Panc1 (cell line): ENCODE measurements at regions not wholly inside any gene's neighbourhood (a gene's known extent, or its start where the extent isn't known, plus 50 kb on each side); places are given as distances from the start of the nearest gene placed in this dataset.
"Not testable (repeated sequence)": the region's sequence is repeated elsewhere in the genome, so short reads cannot be mapped to it uniquely, and the experiment has no call there.

Source experiments
- CTCF ChIP-seq: fragments of 450-650 bp; IDR thresholded peaks from 2 replicates; pipeline ENCODE4 v1.5.1; 2017; ENCODE audit warnings: mild to moderate bottlenecking
- REST ChIP-seq, 2 experiments: IDR thresholded peaks; 2 replicates each; pipeline ENCODE4 v1.6.1; 2011 to 2012; ENCODE audit warnings: low read depth in 2 of 2, control low read depth in 1 of 2, low read length in 1 of 2, mild to moderate bottlenecking in 1 of 2, moderate library complexity in 1 of 2; ENCODE audit not compliant: insufficient read depth in 1 of 2

GRCh38 chr2:87386063-87386560, 361.8 kb upstream of the PLGLB2 start:
- not testable (repeated sequence) for TF ChIP-seq CTCF; REST (IDR thresholded peaks at IDR 0.05; ENCODE audit: insufficient read depth in 1 of 2, low read depth in 2 of 2, low read length in 1 of 2)
